GM19452 (cell line): ENCODE measurements at regions not wholly inside any gene's neighbourhood (a gene's known extent, or its start where the extent isn't known, plus 50 kb on each side); places are given as distances from the start of the nearest gene placed in this dataset.

ENCODE experiments used
- ATAC-seq: cut with Tn5 transposase; IDR thresholded peaks from one replicate; pipeline ENCODE4 v1.9.1; 2021; ENCODE audit not compliant: unreplicated experiment

DNA sequence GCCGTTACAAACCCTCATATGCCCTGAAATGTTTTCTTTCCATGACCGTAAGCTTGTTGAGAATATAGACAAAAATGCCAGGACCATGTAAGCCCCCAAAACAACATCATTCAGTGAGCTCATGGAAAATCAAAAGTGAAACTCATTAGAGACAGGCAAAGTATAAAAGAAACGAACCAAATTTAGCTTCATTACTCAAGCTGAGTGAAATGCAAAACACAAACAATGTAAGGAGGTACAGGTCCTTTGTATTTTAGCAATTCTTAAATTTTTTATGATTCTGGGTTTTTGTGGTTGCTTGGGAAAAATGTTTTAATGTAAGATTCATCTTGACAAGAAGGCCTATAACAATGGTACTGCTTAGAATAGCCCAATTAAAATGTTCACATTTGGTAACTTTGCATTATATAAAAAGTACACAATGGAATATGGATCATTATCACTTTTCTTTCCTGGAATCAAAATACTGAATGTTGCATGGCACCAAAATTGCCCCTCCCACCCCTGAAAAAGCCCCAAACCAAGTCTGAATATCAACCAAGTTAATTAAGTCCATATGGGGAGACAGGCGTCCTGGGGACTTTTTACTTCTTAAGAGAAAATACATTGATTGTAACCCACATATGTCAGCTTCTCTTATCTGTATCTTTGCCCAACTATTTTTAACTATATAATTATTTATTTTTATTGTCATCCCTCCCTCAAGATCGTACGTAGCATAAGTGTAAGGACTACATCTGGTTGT, 247.7 kb upstream of the CDIN1 start:
- ATAC-seq = no peak

DNA sequence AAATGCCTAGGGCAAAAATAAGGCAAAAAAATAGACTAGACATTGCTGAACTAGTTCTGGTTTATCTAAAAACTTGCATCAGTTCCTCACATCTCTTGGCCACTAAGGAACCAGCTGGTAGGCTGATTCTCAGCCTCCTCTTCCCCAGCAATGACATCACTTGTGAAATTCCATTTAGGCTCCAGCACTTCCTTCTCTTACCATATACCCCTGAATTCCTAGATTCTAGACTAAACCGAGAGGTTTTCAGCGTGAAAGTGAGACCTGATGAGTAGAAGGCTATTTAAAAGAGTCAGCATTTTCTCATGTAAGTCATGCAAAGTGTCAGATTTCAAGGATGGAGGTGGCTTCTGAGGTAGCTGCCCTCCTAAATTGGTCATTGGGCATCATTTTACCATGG, 247.1 kb upstream of the CDIN1 start:
- ATAC-seq = no peak

DNA sequence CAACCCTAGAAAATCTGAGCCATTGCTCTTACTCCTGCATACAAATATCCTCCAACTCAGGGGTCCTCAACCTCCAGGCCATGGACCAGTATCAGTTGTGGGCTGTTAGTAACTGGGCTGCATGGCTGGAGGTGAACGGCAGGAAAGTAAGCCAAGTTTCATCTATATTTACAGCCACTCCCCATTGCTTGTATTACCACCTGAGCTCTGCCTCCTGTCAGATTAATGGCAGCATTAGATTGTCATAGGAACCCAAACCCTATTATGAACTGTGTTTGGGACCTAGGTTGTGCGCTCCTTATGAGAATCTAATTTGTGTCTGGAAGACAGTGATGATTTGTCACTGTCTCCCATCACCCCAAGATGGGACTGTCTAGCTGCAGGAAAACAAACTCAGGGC, 246.5 kb upstream of the CDIN1 start:
- no peak for ATAC-seq

DNA sequence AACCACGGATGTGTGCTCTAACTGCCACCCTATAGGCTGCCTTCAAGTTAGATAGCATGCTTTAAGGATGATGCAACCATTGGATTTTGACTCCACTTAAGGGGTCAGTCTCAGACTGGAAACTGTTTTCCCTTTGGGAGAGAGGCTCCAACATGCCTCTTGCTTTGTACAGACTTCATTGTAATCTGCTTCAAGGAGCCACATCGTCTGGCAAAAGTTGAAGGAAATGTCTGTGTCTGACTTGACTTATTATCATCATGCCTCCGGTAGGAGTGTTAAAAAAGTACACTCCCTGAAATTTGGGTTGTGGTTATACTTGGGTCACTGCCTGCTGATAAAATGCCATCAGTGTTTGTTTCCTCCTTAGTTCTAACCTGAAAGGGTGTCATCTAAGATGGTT, 245.4 kb upstream of the CDIN1 start:
- no peak for ATAC-seq

- no peak for ATAC-seq
Observed at GRCh38 chr15:36335224-36335623, 244.2 kb upstream of the CDIN1 start.

DNA sequence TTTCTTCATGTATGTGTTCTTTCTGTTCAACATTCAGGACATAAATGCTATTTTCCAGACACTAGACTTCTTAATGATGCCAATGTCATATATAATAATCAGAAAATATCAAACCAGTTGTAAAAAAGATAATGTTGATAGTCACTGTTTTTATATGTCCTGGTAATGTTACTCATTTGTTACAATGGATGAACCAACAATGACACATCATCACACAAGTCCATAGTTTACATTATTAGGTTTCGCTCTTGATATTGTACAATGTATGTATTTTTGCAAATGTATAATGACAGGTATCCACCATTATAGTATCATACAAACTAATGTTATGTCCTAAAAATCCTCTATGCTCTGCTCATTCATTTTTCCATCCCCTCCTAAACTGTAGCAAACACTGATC, 243.8 kb upstream of the CDIN1 start:
- ATAC-seq = no peak

DNA sequence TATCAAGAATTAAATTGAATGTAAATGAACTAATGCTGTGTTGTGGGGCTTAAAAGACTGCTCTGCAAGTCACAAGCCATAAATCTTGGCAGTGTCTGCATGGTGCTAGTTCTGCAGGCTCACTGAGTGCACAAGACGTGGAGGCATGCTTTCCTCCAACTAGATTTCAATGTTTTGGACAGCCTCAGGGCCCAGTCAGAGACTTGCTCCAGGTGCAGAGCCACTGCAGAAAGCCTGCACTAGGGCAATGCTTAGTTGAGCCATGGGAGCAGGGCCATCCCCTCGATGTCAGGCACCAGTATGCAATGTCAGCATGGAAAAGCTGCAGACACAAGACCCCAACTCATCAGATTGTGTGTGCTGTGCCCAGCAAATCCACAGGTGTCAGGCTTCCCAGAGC, 234.5 kb upstream of the CDIN1 start:
- no peak for ATAC-seq

DNA sequence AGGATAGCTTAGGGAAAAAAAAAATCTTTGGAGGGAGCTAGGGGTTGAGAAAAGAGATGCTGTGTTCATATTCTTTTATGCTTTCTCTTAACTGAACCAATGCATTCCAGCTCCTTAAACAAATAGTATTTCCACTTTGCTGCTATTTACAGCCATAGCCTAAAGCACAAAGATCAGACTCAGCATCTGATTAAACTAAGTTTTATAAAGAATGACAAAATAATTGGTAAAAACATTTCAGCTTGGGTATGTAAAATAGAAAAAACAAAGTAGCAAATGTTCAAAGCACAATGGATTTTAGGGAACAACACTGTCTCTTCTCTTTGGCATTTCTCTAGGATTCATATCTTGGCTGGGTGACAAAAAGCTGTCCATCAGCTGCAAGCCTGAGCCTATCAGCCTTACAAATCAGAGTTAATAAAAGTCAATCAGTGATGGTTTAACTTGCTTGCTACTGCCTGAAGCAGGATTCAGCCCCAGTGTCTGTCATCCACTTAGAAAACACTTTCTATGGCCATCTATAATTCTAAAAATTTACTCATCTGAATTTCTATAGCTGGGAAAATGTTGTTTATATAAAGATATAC, 232.1 kb upstream of the CDIN1 start:
- ATAC-seq = no peak

- no peak for ATAC-seq
Observed at GRCh38 chr15:36356466-36356865, 223.0 kb upstream of the CDIN1 start.

DNA sequence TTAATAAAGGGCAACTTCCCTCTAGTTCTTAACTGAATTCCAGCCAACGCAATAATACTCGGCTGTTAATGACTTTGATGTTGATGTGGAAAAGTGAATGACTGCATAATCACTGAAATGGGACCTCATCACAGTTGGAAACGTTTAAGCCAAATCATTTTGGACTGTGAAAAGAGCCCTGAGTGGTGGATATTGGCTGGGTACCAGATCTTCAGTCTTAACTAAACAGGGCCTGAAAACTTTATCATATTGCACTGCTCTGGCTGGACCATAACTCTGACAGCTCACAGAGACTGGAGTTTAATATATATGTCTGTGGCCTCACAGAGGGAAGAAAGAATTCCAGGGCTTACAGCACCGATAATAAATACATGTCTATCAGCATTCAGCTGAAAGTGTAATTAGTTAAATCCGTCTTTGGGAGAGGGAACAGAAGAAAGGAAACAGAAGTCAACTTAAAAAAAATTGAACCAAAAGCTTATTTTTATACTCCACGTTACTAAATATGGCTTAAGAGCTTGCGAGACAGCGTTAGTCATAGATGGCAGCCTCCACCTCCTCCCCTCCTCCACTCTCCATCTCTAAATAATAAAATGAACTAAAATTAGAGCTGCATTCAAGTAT, 222.3 kb upstream of the CDIN1 start:
- no peak for ATAC-seq

GRCh38 chr15:36358094-36358493, 221.3 kb upstream of the CDIN1 start:
- no peak for ATAC-seq

DNA sequence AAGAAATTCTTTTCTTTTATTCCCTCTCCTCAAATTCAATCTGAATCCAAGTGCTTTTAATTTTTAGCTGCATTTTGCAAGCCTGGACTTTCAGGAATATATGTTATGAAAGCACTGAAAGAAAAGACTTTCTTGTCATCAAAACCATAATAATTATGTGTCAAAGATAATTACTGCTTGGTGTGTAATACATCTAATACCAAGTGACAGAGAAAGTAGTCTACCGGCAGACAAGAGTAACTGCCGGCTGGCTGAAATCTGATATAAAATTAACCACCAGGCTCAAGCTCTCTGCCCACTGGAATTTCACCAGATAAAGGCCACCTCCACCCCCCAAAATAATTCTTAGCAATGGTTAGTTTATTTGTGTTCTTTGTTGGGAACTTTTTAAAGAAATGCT, 220.9 kb upstream of the CDIN1 start:
- ATAC-seq = no peak

DNA sequence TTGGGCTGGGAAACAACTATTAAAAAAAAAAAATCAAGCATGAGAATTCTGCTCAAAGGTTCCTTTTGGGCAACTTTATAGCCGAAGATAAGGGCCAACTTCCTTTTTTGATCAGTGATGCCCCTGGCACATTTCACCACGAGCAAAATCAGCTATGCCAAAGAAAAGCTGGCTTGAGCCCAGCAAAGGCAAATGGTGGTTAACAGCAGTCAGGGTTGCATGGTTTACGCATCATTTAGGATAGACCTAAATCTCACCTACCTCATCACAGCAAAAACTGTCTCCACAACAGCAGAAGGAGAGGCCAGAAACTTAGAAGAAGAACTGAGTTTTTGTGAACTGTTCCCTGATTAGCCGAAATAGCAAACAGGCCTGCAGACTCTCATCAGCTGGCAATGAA, 220.1 kb upstream of the CDIN1 start:
- no peak for ATAC-seq

DNA sequence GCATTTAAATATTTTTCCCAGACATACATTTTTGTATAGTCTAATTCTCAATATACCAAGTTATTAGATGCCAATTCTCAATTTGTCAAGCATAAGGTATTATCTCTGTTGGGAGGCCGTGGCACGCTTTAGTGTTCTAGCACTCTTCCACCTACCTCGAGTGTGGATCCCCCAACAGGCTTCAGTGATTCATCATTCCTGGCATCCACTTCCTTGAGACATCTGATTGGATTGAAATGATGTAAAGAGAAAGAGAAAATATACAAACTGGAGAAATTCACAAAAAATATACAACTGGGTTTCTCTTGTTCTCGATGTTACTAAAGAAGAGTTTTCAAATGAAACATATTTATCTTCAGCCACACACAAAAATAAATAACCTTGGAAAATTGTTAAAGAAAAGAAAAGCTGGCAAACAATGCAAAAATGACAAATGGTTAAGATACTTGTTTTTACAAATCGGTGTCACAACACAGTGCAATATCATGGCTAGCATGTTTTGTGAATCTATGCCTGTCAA, 218.0 kb upstream of the CDIN1 start:
- no peak for ATAC-seq

DNA sequence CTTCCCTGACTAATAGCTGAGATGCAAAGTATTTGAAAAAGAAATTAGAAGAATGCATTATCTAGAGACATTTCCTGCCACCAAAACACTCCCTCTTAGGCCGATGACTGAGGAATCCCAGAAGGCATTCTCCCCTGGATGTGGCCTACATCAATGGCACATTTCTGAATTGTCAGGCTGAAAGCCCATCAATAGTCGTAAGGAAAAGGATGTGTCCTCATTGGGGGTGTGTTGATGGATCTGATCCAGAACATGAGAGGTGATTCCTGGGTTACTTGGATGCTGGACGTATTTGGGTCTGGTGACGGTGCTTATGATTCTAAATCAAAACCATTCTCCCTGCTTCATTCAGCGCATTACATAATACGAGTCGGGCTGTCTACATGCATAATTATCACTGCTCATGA, 216.9 kb upstream of the CDIN1 start:
- ATAC-seq = no peak

DNA sequence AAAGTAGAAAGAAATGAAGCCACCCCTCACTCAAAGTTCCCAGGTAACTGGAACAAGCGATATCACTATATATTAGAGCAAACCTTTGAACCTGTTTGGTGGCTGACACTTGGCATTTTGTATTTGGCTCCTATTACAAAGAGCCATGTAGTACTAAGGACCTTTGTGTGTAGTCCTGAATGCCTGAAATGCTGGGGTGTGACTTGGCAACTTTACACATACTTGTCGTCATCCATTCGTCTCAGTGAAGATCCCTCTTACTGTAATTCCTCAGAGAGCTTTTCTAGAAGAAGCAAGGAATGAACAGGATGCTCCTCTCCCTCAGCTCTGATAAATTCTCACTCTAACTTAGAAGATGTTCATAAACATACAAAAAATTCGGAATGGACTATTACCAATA, 216.1 kb upstream of the CDIN1 start:
- no peak for ATAC-seq

- ATAC-seq = no peak
Observed at GRCh38 chr15:36364377-36364776, 215.0 kb upstream of the CDIN1 start.

GRCh38 chr15:36365963-36366362, 213.5 kb upstream of the CDIN1 start:
- no peak for ATAC-seq

GRCh38 chr15:36370051-36370730, 209.2 kb upstream of the CDIN1 start:
- no peak for ATAC-seq

DNA sequence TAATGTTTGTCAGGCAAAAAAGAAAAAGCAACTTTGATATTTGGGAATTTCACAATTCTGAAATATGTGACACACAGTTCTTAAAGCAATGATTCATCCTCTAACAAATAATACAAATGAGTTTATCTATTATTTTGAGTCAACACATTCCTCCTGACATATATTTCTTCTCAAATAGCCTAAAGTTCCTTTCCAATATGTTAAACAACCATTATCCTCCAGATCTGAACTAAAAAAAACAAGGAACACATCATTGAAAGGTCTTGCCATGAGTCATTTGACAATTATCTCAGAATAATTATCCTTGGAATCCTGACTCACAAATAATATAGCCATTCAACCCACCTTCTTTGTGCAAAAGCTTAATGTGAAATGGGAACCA, 208.7 kb upstream of the CDIN1 start:
- no peak for ATAC-seq

DNA sequence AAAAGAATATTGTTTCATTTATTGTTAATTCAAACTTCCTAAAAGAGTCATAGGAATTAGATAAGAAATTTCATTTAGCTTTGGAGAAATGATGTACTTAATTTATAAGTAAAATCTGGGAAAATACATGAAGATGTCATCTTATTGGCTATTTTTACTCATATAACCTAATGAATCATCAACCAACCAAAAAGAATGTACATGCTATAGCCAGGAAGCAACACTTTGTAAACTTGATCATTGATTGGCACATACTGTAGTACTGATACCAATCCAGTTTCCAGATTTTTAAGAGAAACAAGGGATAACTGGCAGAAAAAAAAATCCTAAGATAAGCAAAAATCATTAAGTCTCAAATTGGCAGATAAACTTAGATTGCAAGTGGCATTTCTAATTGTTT, 207.9 kb upstream of the CDIN1 start:
- no peak for ATAC-seq

- ATAC-seq = no peak
Observed at GRCh38 chr15:36372968-36373367, 206.5 kb upstream of the CDIN1 start.
